ENCODE measurements at regions not wholly inside any gene's neighbourhood (a gene's known extent, or its start where the extent isn't known, plus 50 kb on each side); places are given as distances from the start of the nearest gene placed in this dataset.

DNA sequence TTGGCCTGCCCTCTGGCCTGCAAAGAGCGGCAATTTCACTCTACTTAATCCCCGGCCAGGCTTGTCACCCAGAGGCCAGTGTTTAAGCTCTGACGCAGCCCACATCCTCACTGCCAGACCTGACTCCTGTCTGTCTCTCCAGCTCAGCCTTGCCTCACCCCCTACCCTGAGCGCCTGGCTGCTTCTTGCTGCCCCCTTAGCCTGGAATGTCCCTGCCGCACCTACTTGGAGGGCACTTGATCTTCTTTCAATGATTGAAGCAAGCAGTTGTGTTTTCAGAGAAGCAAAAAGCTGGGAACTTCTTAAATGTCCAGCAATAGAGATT, 87.4 kb upstream of the ZBTB40 start:
- FAIRE-seq, result no peak
- no peak overlapping the region for H3K9ac ChIP-seq (replicated peaks in 1 of 4; ENCODE audit: extremely low read depth in 1 of 4, low read depth in 3 of 4, low read length in 3 of 4)
- POLR2A ChIA-PET (ENCODE audit: partially characterized antibody), result interaction anchor here (2.3 kb wide), 1 partner anchor 9 kb away, joined by 8 read pairs; no protein-coding TSS in a partner anchor

More for the DNA sequence above, 87.4 kb upstream of the ZBTB40 start:
- Histone ChIP-seq H2BK5ac (ENCODE audit: low read depth, low read length) (0 out of 2 replicates have a peak overlapping the region, but pooled peaks have one; percentile 26), H2BK120ac (replicated peaks; ENCODE audit: low read depth, low read length) (no peak overlapping the region), H3K79me1 (ENCODE audit: low read depth, low read length) (no peaks in the 10 kb centered on the region), H3K23me2 (ENCODE audit: low read depth, low read length) (no peaks in the 10 kb centered on the region; the same call in 1 of the 2 replicates), H3K4me1 (replicated peaks in 1 of 4; ENCODE audit: control insufficient read depth in 3 of 4, insufficient read depth in 4 of 4, low read length in 3 of 4) (peaks cover 0 to 9% (median 1%) of the 10 kb centered on the region in 4 experiments; a peak in 4 of 7 replicates), H2BK20ac (ENCODE audit: low read length) (no peak overlapping the region), H2AK5ac (ENCODE audit: low read depth, low read length) (no peak overlapping the region), H3K23ac (ENCODE audit: insufficient read length) (no peak overlapping the region), H2BK15ac (ENCODE audit: low read length) (no peak overlapping the region), H3K4me3 (ENCODE audit: extremely low read depth in 1 of 4, insufficient read depth in 2 of 4, low read depth in 3 of 4, low read length in 4 of 4) (no peak overlapping the region), H3K4me2 (ENCODE audit: insufficient read depth in 1 of 2, low read depth in 2 of 2, low read length in 2 of 2) (no peak overlapping the region), H4K5ac (ENCODE audit: insufficient read length, low read depth, low read length) (no peak overlapping the region), H3K36me3 (ENCODE audit: control insufficient read depth in 2 of 4, insufficient read depth in 4 of 4, low read length in 3 of 4) (no peaks in the 10 kb centered on the region), H3K27me3 (replicated peaks in 1 of 4; ENCODE audit: control insufficient read depth in 3 of 4, extremely low read depth in 1 of 4, insufficient read depth in 3 of 4, low read length in 3 of 4) (no peaks in the 10 kb centered on the region; a peak in 1 of 7 replicates), H2BK12ac (ENCODE audit: low read depth, low read length) (no peak overlapping the region), H4K8ac (ENCODE audit: extremely low read depth, insufficient read depth, low read length) (peak overlapping the region; percentile 41; the same call in 1 of the 2 replicates), H3K56ac (replicated peaks; ENCODE audit: insufficient read length, low read depth, low read length) (no peak overlapping the region), H3K4ac (replicated peaks; ENCODE audit: insufficient read length, low read depth, low read length) (no peak overlapping the region), H2AFZ (ENCODE audit: low read length) (0 out of 2 replicates have a peak overlapping the region, but pooled peaks have one; percentile 67), H4K91ac (replicated peaks; ENCODE audit: insufficient read length, low read length) (peak overlapping the region; percentile 34), H3K18ac (ENCODE audit: extremely low read depth, low read length) (no peak overlapping the region), H3K9me3 (ENCODE audit: insufficient read depth in 2 of 2, low read depth in 1 of 2, low read length in 1 of 2) (no peaks in the 10 kb centered on the region), H4K20me1 (replicated peaks in 1 of 2; ENCODE audit: control insufficient read depth in 1 of 2, insufficient read depth in 2 of 2, low read length in 2 of 2) (no peaks in the 10 kb centered on the region), H3K27ac (ENCODE audit: low read depth, low read length) (no peak overlapping the region), H3K79me2 (ENCODE audit: control insufficient read depth in 1 of 2, insufficient read depth in 2 of 2, low read length in 2 of 2) (no peaks in the 10 kb centered on the region), H3K14ac (ENCODE audit: insufficient read length) (no peak overlapping the region)
- no peak for TF ChIP-seq CEBPB (IDR thresholded peaks at IDR 0.05; ENCODE audit: low read depth, low read length)
- TF ChIP-seq ATF2 (IDR thresholded peaks at IDR 0.05; ENCODE audit: low read length), result no peak
- DNase-seq (ENCODE audit: low read depth in 1 of 2, low spot score in 2 of 2), result no peak
- 89% methylated on average over 5 of the region's 5 CpGs; no CpG with 5 or more reads in 1 of the 2 experiments for WGBS, 2 experiments (ENCODE audit: extremely low coverage in 1 of 2, insufficient coverage in 1 of 2, insufficient read length in 1 of 2, insufficient replicate concordance in 2 of 2, low coverage in 1 of 2, low lambda C conversion rate in 2 of 2, missing lambda C conversion rate in 1 of 2)
- CTCF ChIA-PET (ENCODE audit: partially characterized antibody), result interaction anchor here (0.5 to 2.6 kb wide), 12 partner anchors 9 to 567 kb away, joined by 3 to 9 read pairs (median 4); no protein-coding TSS in a partner anchor

Data from H1 (cell line).